SK-N-DZ (cell line): ENCODE measurements at regions not wholly inside any gene's neighbourhood (a gene's known extent, or its start where the extent isn't known, plus 50 kb on each side); places are given as distances from the start of the nearest gene placed in this dataset.
"Not testable (repeated sequence)": the region's sequence is repeated elsewhere in the genome, so short reads cannot be mapped to it uniquely, and the experiment has no call there.

Experiments
- DNase-seq: peaks from one replicate; pipeline ENCODE4 v3.0.0-alpha.2; 2015; ENCODE audit warnings: low spot score

DNA sequence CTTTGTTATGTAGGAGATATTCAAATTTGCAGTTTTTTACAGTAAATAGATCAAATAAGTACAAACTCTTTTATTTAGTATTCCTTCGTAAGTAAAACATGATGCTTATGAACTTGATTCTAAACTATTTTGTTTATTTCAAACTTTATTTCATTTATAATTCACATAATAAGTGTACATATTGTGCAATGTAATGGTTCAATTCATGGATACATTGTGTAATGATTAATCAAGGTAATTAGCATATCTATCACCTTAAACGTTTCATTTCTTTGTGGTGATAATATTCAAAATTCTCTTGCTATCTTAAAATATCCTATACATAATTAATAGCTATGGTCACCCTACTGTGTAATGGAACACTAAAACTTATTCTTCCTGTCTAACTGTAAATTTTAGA is 525.9 kb upstream of the ZNF804A start:
- DNase-seq: no peak

DNA sequence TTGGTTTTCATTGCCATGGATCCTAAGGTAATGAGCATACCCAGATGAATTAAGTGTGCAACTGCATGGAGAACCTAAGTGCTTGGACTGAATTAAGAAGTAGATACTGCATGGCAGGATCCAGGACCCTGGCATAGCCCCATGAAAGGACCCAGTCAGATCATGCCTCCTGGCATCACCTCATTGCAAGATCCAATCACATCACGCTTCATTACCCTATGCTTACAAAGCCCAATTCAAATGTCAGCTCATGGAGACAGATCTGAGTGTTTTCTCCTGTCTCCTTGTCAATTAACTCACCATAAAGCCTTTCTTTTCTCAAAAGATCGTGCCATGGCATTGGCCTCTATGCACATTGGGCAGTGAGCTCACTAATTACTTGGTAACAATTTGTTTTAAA is 519.8 kb upstream of the ZNF804A start:
- DNase-seq: no peak

GRCh38 chr2:184091456-184091855 is 506.9 kb upstream of the ZNF804A start:
- no peak for DNase-seq

GRCh38 chr2:184113696-184114403 is 484.5 kb upstream of the ZNF804A start:
- no peak for DNase-seq

DNA sequence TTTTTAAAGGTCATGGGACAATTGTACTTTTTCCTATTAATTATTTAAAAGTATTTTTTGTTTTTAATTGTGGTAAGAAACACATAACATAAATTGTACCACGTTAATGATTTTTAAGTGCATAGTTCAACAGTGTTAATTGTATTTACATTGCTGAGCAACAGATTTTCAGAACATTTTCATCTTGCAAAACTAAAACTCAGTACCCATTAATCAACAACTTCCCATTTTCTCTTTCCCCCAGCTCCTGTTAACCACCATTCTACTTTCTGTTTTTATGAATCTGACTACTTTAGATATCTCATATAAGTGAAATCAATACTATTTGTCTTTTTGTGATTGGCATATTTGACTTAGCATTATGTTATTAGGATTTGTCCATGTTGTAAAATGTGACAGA is 483.9 kb upstream of the ZNF804A start:
- DNase-seq: no peak

DNA sequence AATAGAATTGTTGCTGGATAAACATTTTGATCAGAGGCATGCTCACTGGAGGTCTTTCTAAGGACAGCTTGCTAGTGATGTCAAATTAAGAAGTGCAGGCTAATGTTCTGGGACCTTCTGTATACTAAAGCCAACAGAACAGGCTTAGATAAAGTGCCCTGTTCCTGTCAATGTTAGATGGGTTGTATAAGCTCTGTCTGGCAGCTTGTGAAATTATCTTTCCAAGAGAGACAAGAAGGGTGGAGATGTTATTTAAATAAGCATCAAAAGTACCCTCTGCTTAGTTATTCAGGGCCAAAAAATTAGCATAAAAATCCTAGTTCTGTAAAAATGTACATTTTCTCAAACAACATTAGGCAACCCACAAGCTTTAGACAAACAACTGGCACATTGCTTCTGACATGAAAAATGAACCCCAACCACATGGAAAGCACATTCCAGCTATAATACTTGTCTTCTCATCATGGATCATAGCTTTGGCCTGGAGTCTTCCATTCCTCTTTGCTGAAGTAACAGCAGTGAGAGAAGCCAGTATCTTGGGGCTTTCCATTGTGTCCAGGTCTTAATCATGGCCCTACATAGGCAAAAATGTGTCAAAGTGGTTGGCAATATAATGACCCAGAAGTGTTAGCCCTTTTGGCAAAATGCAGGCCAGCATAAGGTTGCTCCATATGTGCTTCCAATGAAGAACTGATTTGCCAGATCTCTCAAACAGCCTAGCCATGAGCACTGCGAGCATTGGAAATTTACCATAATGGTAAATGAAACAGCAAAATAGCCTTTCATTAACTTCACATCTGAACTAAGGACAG is 478.1 kb upstream of the ZNF804A start:
- DNase-seq: no peak

DNA sequence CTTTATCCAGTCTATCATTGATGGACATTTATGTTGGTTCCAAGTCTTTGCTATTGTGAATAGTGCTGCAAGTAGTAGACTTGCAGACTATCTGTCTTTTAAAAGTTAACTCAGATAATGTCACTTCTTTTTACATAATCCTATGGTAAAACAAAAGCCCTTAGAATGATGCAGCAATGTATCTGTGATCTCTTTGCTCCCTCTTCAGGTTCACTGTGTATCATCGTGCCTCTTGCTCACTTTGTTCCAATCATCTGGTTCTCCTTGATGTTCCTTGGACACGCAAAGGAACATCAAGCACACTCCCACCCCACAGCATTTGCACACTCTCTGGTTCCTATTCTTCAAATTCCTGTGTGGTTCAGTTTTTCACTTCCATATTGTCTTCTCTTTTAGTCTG is 472.5 kb upstream of the ZNF804A start:
- DNase-seq: no peak

DNA sequence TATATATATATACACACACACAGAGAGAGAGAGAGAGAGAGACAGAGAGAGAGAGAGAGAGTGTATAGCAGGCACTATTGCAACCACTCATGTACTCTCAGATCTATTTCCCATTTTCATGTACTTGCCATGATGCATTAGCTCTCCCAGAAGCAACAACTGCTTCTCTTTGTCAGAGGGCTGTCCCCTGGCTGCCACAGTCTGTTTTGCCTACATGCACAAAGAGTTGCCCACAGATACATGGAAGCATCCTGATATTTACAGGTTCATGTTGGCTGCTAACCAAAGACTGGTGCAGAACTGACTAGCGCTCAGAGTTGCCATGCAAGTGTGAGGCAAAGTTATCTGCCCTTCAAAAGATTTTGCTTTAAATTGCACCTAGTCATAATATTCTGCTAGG is 469.3 kb upstream of the ZNF804A start:
- DNase-seq: no peak

DNA sequence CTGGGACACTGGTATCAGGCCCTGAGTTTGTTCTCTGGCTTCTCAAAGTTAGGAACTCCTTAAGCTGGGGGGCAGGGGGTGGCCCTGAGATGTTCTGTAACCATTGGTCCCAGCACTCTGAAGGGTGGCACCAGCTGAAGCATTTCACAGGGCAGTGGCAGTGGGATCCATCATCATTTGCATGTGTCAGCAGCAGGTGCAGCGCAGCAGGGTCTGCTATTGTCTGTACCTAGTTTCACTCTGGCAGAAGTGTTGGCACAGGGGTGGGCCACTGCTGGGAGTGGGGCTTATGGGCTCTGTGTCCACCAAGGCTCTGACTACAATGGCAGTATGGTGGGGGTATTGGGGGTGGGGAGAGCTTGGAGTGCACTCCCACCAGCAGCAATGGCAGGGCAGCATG is 460.4 kb upstream of the ZNF804A start:
- DNase-seq: no peak

DNA sequence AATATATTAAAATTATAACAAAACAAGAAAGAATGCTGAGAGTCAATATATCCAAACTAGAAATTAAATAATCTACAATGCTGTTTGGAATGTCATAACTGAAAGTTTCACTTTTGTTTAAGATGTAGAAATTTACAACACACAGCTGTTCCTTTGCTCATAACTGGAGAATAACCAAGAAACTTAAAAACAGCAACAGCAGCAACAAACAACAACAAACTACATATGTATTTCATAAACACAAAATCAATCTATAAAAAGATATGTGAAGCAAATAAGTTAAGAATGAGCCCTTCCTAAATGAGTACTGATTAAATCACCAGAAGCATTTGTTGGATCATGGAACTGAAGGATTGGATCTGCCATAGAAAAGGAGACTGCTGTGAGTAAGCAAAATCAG is 456.5 kb upstream of the ZNF804A start:
- no peak for DNase-seq

GRCh38 chr2:184154438-184154837 is 443.9 kb upstream of the ZNF804A start:
- DNase-seq: no peak

DNA sequence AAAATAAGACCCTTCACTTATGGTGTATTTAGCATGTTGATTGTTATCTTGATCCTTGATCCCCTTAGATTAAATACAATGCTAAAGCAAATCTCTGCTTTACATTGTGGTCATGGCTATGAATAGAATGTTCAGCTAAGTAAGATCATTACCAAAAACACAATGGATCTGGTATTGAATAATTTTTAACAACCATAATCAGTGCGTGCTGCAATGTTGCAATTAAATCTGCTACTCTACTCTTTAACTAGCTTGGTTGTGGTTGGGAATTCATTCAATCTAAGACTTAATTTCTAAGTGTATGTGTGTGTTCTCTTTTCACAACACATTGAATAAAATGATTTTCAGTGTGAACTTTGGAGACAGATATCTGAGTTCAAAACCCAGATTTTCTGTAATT is 442.5 kb upstream of the ZNF804A start:
- DNase-seq: no peak

DNA sequence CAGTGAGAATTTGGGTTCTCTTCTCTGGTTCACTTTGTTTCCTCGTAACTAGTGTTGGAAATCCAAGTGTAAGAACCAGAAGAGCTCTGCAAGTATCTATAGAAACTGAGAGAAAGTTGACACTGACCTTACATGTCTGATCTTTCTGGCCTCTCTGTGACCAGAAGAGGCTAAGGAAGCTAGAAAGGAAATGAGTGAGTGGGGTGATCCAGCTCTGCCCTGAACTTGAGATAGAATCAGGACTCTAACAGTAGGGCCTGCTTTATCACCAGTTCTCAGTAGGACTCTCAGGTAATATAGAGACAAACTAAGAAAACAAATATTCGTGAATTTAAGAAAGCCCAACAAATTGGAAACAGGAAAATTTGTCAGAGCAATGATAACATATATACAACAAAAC is 441.2 kb upstream of the ZNF804A start:
- no peak for DNase-seq

DNA sequence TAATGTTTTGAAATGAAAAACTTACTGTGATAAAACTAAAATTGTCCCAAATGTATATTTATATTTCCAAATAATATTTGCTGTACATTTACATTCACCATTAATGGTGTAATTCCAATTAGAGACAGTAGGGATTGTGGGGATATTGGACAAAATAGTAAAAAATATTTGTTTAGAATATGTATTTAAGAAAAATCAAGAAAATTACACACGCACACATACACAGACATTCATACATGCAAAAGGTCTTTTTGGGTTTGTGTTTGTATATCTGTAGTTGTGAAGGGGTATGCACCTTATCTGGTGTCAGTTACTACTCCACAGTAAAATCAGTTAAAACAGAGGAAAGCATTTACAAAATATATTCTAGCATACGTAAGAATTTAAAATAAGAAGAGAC is 435.9 kb upstream of the ZNF804A start:
- DNase-seq: no peak

DNA sequence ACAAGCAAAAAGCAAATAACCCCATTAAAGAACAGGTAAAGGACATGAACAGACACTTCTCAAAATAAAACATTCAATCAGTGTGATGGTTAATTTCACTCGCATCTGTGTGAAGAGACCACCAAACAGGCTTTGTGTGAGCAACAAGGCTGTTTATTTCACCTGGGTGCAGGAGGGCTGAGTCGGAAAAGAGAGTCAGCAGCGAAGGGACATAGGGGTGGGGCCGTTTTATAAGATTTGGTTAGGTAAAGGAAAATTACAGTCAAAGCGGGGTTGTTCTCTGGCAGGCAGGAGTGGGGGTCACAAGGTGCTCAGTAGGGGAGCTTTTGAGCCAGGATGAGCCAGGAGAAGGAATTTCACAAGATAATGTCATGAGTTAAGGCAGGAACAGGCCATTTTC is 429.5 kb upstream of the ZNF804A start:
- not testable (repeated sequence) for DNase-seq

DNA sequence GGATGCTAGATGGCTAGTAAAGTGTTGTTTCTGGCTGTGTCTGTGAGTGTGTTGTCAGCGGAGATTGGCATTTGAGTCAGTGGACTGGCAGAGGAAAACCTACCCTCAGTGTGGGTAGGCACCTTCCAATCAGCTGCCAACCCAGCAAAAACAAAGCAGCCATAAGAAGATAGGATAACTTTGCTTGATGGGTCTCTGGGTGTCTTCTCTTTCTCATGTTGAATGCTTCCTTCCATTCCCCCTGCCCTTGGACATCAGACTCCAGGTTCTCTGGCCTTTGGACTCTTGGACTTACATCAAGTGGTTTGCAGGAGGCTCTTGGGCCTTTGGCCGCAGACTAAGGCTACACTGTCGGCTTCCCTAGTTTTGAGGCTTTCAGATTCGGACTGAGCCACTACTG is 429.0 kb upstream of the ZNF804A start:
- DNase-seq: no peak

- DNase-seq: no peak
These were observed 423.7 kb upstream of the ZNF804A start for GRCh38 chr2:184174493-184175104.

DNA sequence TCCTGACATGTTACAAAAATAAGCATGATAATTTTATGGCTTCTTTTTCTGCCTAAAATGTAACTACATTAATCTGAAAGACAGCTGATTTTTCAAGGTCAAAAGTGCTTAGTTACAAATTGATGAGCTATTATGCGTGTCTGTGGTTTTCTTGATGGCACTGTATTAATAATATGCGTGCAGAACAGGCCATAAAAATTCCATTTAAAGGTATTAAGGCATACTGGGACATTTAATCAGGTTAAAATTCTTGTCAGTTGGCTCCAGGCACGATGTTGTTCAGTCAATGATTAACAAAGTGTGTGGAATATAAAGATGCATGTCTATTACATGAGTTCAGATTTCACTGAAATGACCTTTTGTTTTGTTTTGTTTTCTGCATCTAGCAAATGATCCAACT is 420.1 kb upstream of the ZNF804A start:
- DNase-seq: no peak

- DNase-seq: no peak
These were observed 411.9 kb upstream of the ZNF804A start for GRCh38 chr2:184186436-184186835.

GRCh38 chr2:184187421-184187971 is 410.8 kb upstream of the ZNF804A start:
- DNase-seq: no peak

- DNase-seq: no peak
These were observed 407.6 kb upstream of the ZNF804A start for GRCh38 chr2:184190725-184191124.

DNA sequence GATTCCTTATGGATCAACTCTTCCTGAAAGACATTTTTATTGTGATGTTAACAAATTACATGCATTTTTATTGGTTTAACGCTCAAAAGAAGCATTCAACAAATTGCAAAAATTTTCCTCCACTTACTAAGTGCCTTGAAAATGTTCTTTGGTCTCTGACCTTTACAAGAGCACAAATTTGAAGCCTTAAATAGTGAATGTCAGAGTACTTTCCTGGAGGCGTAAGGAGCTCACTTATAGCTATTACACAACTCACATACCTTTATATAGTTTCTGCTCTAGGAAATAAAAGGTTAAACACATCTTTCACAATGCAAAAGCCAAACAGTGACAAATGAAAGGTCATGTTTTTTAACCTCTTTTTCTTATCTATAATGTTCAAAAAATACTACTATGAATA is 405.7 kb upstream of the ZNF804A start:
- no peak for DNase-seq

GRCh38 chr2:184197413-184197812 is 400.9 kb upstream of the ZNF804A start:
- DNase-seq: no peak
